ENCODE measurements at regions not wholly inside any gene's neighbourhood (a gene's known extent, or its start where the extent isn't known, plus 50 kb on each side); places are given as distances from the start of the nearest gene placed in this dataset.

GRCh38 chr1:194150242-194150641 lies 963.8 kb upstream of the B3GALT2 start:
- TF ChIP-seq, protein P1, sequence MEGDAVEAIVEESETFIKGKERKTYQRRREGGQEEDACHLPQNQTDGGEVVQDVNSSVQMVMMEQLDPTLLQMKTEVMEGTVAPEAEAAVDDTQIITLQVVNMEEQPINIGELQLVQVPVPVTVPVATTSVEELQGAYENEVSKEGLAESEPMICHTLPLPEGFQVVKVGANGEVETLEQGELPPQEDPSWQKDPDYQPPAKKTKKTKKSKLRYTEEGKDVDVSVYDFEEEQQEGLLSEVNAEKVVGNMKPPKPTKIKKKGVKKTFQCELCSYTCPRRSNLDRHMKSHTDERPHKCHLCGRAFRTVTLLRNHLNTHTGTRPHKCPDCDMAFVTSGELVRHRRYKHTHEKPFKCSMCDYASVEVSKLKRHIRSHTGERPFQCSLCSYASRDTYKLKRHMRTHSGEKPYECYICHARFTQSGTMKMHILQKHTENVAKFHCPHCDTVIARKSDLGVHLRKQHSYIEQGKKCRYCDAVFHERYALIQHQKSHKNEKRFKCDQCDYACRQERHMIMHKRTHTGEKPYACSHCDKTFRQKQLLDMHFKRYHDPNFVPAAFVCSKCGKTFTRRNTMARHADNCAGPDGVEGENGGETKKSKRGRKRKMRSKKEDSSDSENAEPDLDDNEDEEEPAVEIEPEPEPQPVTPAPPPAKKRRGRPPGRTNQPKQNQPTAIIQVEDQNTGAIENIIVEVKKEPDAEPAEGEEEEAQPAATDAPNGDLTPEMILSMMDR (IDR thresholded peaks at IDR 0.05): no peak
- TF ChIP-seq POLR2A (IDR thresholded peaks at IDR 0.05): no peak
